Gastroesophageal sphincter (tissue), 3 donors: ENCODE measurements at regions not wholly inside any gene's neighbourhood (a gene's known extent, or its start where the extent isn't known, plus 50 kb on each side); places are given as distances from the start of the nearest gene placed in this dataset.

Source experiments
- EP300 ChIP-seq: sonication (generic); formaldehyde crosslinking; IDR thresholded peaks from one replicate; pipeline ENCODE4 v1.6.1; 2017; ENCODE audit warnings: antibody characterized with exemption, mild to moderate bottlenecking
- POLR2A ChIP-seq, 2 donors: fragments of 450-650 bp; IDR thresholded peaks; one replicate each; pipeline ENCODE4 v1.6.1; 2017; ENCODE audit warnings: antibody characterized with exemption in 2 of 2, mild to moderate bottlenecking in 2 of 2, moderate library complexity in 1 of 2
- POLR2AphosphoS5 ChIP-seq: sonication (generic); formaldehyde crosslinking; IDR thresholded peaks from one replicate; pipeline ENCODE4 v1.6.1; 2017; ENCODE audit warnings: antibody characterized with exemption
- TF ChIP-seq, protein P1 (sequence below), 4 experiments: fragments of 200-600 bp in 2 of 4; fragments of 450-650 bp in 2 of 4; sonication (generic) in 1 of 4; IDR thresholded peaks; one replicate each; pipeline ENCODE4 v1.5.1; 2017 to 2019; ENCODE audit warnings: antibody characterized with exemption in 4 of 4, mild to moderate bottlenecking in 2 of 4, moderate library complexity in 2 of 4

DNA sequence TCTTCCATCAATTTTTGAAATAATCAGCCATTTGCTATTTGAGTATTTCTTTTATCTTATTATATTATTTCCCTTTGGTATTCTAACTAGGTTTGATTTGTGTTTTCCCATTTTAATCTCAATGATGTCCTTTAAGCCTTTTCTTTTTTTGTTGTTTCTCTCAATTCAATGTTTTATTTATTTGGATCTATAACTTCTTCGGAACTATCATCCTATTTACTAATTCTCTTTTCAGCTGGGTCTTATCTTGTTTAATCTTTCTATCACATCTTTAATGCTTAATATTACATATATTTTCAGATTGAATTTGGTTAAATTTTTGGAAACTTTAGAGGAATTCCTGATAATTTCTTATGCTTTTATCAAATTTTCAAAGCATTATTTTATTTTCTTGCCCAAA, 448.3 kb downstream of the SOX11 start:
- no peak for TF ChIP-seq POLR2AphosphoS5
- TF ChIP-seq, protein P1, sequence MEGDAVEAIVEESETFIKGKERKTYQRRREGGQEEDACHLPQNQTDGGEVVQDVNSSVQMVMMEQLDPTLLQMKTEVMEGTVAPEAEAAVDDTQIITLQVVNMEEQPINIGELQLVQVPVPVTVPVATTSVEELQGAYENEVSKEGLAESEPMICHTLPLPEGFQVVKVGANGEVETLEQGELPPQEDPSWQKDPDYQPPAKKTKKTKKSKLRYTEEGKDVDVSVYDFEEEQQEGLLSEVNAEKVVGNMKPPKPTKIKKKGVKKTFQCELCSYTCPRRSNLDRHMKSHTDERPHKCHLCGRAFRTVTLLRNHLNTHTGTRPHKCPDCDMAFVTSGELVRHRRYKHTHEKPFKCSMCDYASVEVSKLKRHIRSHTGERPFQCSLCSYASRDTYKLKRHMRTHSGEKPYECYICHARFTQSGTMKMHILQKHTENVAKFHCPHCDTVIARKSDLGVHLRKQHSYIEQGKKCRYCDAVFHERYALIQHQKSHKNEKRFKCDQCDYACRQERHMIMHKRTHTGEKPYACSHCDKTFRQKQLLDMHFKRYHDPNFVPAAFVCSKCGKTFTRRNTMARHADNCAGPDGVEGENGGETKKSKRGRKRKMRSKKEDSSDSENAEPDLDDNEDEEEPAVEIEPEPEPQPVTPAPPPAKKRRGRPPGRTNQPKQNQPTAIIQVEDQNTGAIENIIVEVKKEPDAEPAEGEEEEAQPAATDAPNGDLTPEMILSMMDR (IDR thresholded peaks at IDR 0.05) = no peak
- TF ChIP-seq POLR2A (IDR thresholded peaks at IDR 0.05) = no peak
- TF ChIP-seq EP300 = no peak
